GM19438 (cell line): ENCODE measurements at regions not wholly inside any gene's neighbourhood (a gene's known extent, or its start where the extent isn't known, plus 50 kb on each side); places are given as distances from the start of the nearest gene placed in this dataset.
"Not testable (repeated sequence)": the region's sequence is repeated elsewhere in the genome, so short reads cannot be mapped to it uniquely, and the experiment has no call there.

Source experiments
- ATAC-seq: cut with Tn5 transposase; IDR thresholded peaks from one replicate; pipeline ENCODE4 v1.9.1; 2021; ENCODE audit warnings: low read depth; ENCODE audit not compliant: unreplicated experiment

- ATAC-seq: no peak
Measured at GRCh38 chr6:103139377-103139776, 1720.3 kb downstream of the HACE1 start.

GRCh38 chr6:103124471-103124870 lies 1731.0 kb downstream of the GRIK2 start:
- no peak for ATAC-seq

GRCh38 chr6:103122766-103123601 lies 1729.5 kb downstream of the GRIK2 start:
- no peak for ATAC-seq

- no peak for ATAC-seq
Measured at GRCh38 chr6:103119056-103119455, 1725.5 kb downstream of the GRIK2 start.

GRCh38 chr6:103114582-103114981 lies 1721.1 kb downstream of the GRIK2 start:
- ATAC-seq: no peak

GRCh38 chr6:103113416-103113815 lies 1719.9 kb downstream of the GRIK2 start:
- ATAC-seq: no peak

GRCh38 chr6:103107985-103108384 lies 1714.5 kb downstream of the GRIK2 start:
- no peak for ATAC-seq

- no peak for ATAC-seq
Measured at GRCh38 chr6:103105686-103106085, 1712.2 kb downstream of the GRIK2 start.

GRCh38 chr6:103101267-103101666 lies 1707.8 kb downstream of the GRIK2 start:
- ATAC-seq: no peak

- not testable (repeated sequence) for ATAC-seq
Measured at GRCh38 chr6:103092414-103092813, 1698.9 kb downstream of the GRIK2 start.

- ATAC-seq: no peak
Measured at GRCh38 chr6:103085801-103086200, 1692.3 kb downstream of the GRIK2 start.

GRCh38 chr6:103081876-103082630 lies 1688.5 kb downstream of the GRIK2 start:
- no peak for ATAC-seq

- no peak for ATAC-seq
Measured at GRCh38 chr6:103081126-103081525, 1687.6 kb downstream of the GRIK2 start.

GRCh38 chr6:103080497-103080896 lies 1687.0 kb downstream of the GRIK2 start:
- ATAC-seq: no peak

GRCh38 chr6:103079867-103080266 lies 1686.4 kb downstream of the GRIK2 start:
- ATAC-seq: no peak

GRCh38 chr6:103062136-103062535 lies 1668.6 kb downstream of the GRIK2 start:
- ATAC-seq: no peak

GRCh38 chr6:103047567-103047966 lies 1654.1 kb downstream of the GRIK2 start:
- no peak for ATAC-seq

- no peak for ATAC-seq
Measured at GRCh38 chr6:103042336-103042735, 1648.8 kb downstream of the GRIK2 start.

- no peak for ATAC-seq
Measured at GRCh38 chr6:103036846-103037245, 1643.3 kb downstream of the GRIK2 start.

GRCh38 chr6:103027271-103027931 lies 1633.9 kb downstream of the GRIK2 start:
- ATAC-seq: no peak

- no peak for ATAC-seq
Measured at GRCh38 chr6:103018426-103018825, 1624.9 kb downstream of the GRIK2 start.
